ENCODE measurements at regions not wholly inside any gene's neighbourhood (a gene's known extent, or its start where the extent isn't known, plus 50 kb on each side); places are given as distances from the start of the nearest gene placed in this dataset.

DNA sequence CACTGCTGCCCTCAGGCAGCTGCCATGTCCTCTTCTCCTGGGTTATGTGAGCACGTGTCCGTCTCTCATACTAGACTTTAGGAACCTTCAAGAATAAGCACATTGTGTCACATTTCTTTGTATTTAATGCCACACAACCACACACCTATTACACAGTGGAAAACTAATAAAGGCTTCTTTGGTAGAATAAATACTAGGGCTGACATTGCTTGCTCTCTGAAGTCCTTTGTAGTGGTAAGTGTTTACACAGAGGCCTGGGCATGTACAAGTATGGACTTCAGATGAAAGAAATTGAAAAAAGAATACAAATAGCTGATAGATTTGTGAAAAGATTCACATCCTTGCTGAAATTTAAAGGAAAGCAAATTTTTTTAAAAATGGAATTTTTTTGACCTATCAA is 188.1 kb upstream of the CCL2 start:
- Histone ChIP-seq H3K9me3 (ENCODE audit: low read length) (no peaks in the 10 kb centered on the region), H3K79me2 (ENCODE audit: insufficient read depth, low read length) (no peaks in the 10 kb centered on the region), H3K4me2 (ENCODE audit: low read length) (no peak overlapping the region), H2AFZ (ENCODE audit: low read length) (no peak overlapping the region), H3F3A (ENCODE audit: insufficient read depth, low read length) (no peaks in the 10 kb centered on the region), H3K9ac (ENCODE audit: low read length) (no peak overlapping the region), H3K9me2 (ENCODE audit: low read depth, low read length) (no peaks in the 10 kb centered on the region), H3K4me3 (ENCODE audit: low read depth, low read length, poor library complexity, severe bottlenecking) (no peak overlapping the region), H3K27ac (ENCODE audit: low read depth, low read length, poor library complexity, severe bottlenecking) (no peak overlapping the region), H3K27me3 (ENCODE audit: insufficient read depth, low read length) (no peaks in the 10 kb centered on the region), H3K36me3 (ENCODE audit: insufficient read depth, low read length) (no peaks in the 10 kb centered on the region), H3K4me1 (ENCODE audit: insufficient read depth, low read length, severe bottlenecking) (no peaks in the 10 kb centered on the region), H4K20me1 (ENCODE audit: insufficient read depth, low read length) (no peaks in the 10 kb centered on the region)
- no peak for TF ChIP-seq EZH2 (IDR thresholded peaks at IDR 0.05; ENCODE audit: borderline replicate concordance, low read length)
- TF ChIP-seq, protein P1, sequence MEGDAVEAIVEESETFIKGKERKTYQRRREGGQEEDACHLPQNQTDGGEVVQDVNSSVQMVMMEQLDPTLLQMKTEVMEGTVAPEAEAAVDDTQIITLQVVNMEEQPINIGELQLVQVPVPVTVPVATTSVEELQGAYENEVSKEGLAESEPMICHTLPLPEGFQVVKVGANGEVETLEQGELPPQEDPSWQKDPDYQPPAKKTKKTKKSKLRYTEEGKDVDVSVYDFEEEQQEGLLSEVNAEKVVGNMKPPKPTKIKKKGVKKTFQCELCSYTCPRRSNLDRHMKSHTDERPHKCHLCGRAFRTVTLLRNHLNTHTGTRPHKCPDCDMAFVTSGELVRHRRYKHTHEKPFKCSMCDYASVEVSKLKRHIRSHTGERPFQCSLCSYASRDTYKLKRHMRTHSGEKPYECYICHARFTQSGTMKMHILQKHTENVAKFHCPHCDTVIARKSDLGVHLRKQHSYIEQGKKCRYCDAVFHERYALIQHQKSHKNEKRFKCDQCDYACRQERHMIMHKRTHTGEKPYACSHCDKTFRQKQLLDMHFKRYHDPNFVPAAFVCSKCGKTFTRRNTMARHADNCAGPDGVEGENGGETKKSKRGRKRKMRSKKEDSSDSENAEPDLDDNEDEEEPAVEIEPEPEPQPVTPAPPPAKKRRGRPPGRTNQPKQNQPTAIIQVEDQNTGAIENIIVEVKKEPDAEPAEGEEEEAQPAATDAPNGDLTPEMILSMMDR (IDR thresholded peaks at IDR 0.05; ENCODE audit: low read length) = no peak

- no peaks in the 10 kb centered on the region for H3F3A ChIP-seq (ENCODE audit: insufficient read depth, low read length)
- no peaks in the 10 kb centered on the region for H3K9me2 ChIP-seq (ENCODE audit: low read depth, low read length)
- H3K4me1 ChIP-seq (ENCODE audit: insufficient read depth, low read length, severe bottlenecking) = no peaks in the 10 kb centered on the region
- no peak overlapping the region for H3K27ac ChIP-seq (ENCODE audit: low read depth, low read length, poor library complexity, severe bottlenecking)
- no peaks in the 10 kb centered on the region for H3K79me2 ChIP-seq (ENCODE audit: insufficient read depth, low read length)
- no peak overlapping the region for H2AFZ ChIP-seq (ENCODE audit: low read length)
- no peaks in the 10 kb centered on the region for H3K9me3 ChIP-seq (ENCODE audit: low read length)
- H3K36me3 ChIP-seq (ENCODE audit: insufficient read depth, low read length) = no peaks in the 10 kb centered on the region
- no peak for TF ChIP-seq EZH2 (IDR thresholded peaks at IDR 0.05; ENCODE audit: borderline replicate concordance, low read length)
- TF ChIP-seq, protein P1 (IDR thresholded peaks at IDR 0.05; ENCODE audit: low read length) = no peak
- H3K27me3 ChIP-seq (ENCODE audit: insufficient read depth, low read length) = no peaks in the 10 kb centered on the region
- H3K4me3 ChIP-seq (ENCODE audit: low read depth, low read length, poor library complexity, severe bottlenecking) = no peak overlapping the region
- H4K20me1 ChIP-seq (ENCODE audit: insufficient read depth, low read length) = no peaks in the 10 kb centered on the region
- no peak overlapping the region for H3K4me2 ChIP-seq (ENCODE audit: low read length)
- H3K9ac ChIP-seq (ENCODE audit: low read length) = no peak overlapping the region
These were observed 186.5 kb upstream of the CCL2 start for GRCh38 chr17:34068571-34068970.

GRCh38 chr17:34070712-34071111 is 184.4 kb upstream of the CCL2 start:
- Histone ChIP-seq H3K36me3 (ENCODE audit: insufficient read depth, low read length) (no peaks in the 10 kb centered on the region), H3K4me3 (ENCODE audit: low read depth, low read length, poor library complexity, severe bottlenecking) (no peak overlapping the region), H3K9me2 (ENCODE audit: low read depth, low read length) (no peaks in the 10 kb centered on the region), H4K20me1 (ENCODE audit: insufficient read depth, low read length) (no peaks in the 10 kb centered on the region), H3K4me2 (ENCODE audit: low read length) (no peak overlapping the region), H3K79me2 (ENCODE audit: insufficient read depth, low read length) (no peaks in the 10 kb centered on the region), H3F3A (ENCODE audit: insufficient read depth, low read length) (no peaks in the 10 kb centered on the region), H2AFZ (ENCODE audit: low read length) (no peak overlapping the region), H3K27me3 (ENCODE audit: insufficient read depth, low read length) (no peaks in the 10 kb centered on the region), H3K4me1 (ENCODE audit: insufficient read depth, low read length, severe bottlenecking) (no peaks in the 10 kb centered on the region), H3K9me3 (ENCODE audit: low read length) (no peaks in the 10 kb centered on the region), H3K9ac (ENCODE audit: low read length) (no peak overlapping the region), H3K27ac (ENCODE audit: low read depth, low read length, poor library complexity, severe bottlenecking) (no peak overlapping the region)
- TF ChIP-seq EZH2 (IDR thresholded peaks at IDR 0.05; ENCODE audit: borderline replicate concordance, low read length) = no peak
- TF ChIP-seq, protein P1 (IDR thresholded peaks at IDR 0.05; ENCODE audit: low read length) = no peak
